ACC112 (cell line): ENCODE measurements at regions not wholly inside any gene's neighbourhood (a gene's known extent, or its start where the extent isn't known, plus 50 kb on each side); places are given as distances from the start of the nearest gene placed in this dataset.

Experiments used
- H2AFZ ChIP-seq: fragments of 200-600 bp; sonication (generic); one replicate; pipeline ENCODE4 v1.6.0; 2017; ENCODE audit warnings: antibody characterized with exemption, low read length; ENCODE audit not compliant: unreplicated experiment
- H3K27ac ChIP-seq: fragments of 200-600 bp; sonication (generic); 2 replicates; pipeline ENCODE4 v1.5.1; 2014; ENCODE audit warnings: low read depth, mild to moderate bottlenecking, antibody characterized with exemption, low read length, moderate library complexity
- H3K27me3 ChIP-seq: fragments of 200-600 bp; sonication (generic); 2 replicates; pipeline ENCODE4 v1.6.1; 2014; ENCODE audit warnings: mild to moderate bottlenecking, antibody characterized with exemption, low read length, moderate library complexity, mixed read lengths; ENCODE audit not compliant: insufficient read depth
- H3K36me3 ChIP-seq: fragments of 200-600 bp; sonication (generic); 2 replicates; pipeline ENCODE4 v1.6.1; 2016; ENCODE audit warnings: mild to moderate bottlenecking, antibody characterized with exemption, low read length, moderate library complexity, mixed read lengths; ENCODE audit not compliant: insufficient read depth
- H3K4me1 ChIP-seq: fragments of 200-600 bp; sonication (generic); one replicate; pipeline ENCODE4 v1.6.1; 2016; ENCODE audit warnings: low read length, mixed read lengths; ENCODE audit not compliant: insufficient read depth, unreplicated experiment, control insufficient read depth
- H3K4me3 ChIP-seq: fragments of 200-600 bp; sonication (generic); 2 replicates; pipeline ENCODE4 v1.5.1; 2014; ENCODE audit warnings: mild to moderate bottlenecking, low read depth, low read length
- H3K79me2 ChIP-seq: fragments of 200-600 bp; sonication (generic); one replicate; pipeline ENCODE4 v1.6.0; 2016; ENCODE audit warnings: low read length; ENCODE audit not compliant: control insufficient read depth, unreplicated experiment, insufficient read depth

- no peak overlapping the region for H2AFZ ChIP-seq
- H3K27me3 ChIP-seq, result peaks cover 3% of the 10 kb centered on the region; the same call in 1 of the 2 replicates
- H3K79me2 ChIP-seq, result no peaks in the 10 kb centered on the region
- no peak overlapping the region for H3K27ac ChIP-seq
- H3K4me1 ChIP-seq, result no peaks in the 10 kb centered on the region
- H3K36me3 ChIP-seq, result no peaks in the 10 kb centered on the region
- H3K4me3 ChIP-seq, result no peak overlapping the region
These were observed 199.7 kb downstream of the UACA start for GRCh38 chr15:70563561-70564095.

GRCh38 chr15:70562906-70563305, 200.5 kb downstream of the UACA start:
- H3K79me2 ChIP-seq, result no peaks in the 10 kb centered on the region
- H3K36me3 ChIP-seq, result no peaks in the 10 kb centered on the region
- peaks cover 6% of the 10 kb centered on the region for H3K27me3 ChIP-seq
- no peak overlapping the region for H3K27ac ChIP-seq
- no peak overlapping the region for H2AFZ ChIP-seq
- no peak overlapping the region for H3K4me3 ChIP-seq
- no peaks in the 10 kb centered on the region for H3K4me1 ChIP-seq

GRCh38 chr15:70561885-70562284, 201.5 kb downstream of the UACA start:
- H3K4me3 ChIP-seq, result no peak overlapping the region
- H3K36me3 ChIP-seq, result no peaks in the 10 kb centered on the region
- no peak overlapping the region for H2AFZ ChIP-seq
- no peaks in the 10 kb centered on the region for H3K79me2 ChIP-seq
- peaks cover 6% of the 10 kb centered on the region for H3K27me3 ChIP-seq
- no peak overlapping the region for H3K27ac ChIP-seq
- no peaks in the 10 kb centered on the region for H3K4me1 ChIP-seq

- no peak overlapping the region for H3K27ac ChIP-seq
- H2AFZ ChIP-seq, result no peak overlapping the region
- no peak overlapping the region for H3K4me3 ChIP-seq
- H3K36me3 ChIP-seq, result no peaks in the 10 kb centered on the region
- no peaks in the 10 kb centered on the region for H3K4me1 ChIP-seq
- H3K79me2 ChIP-seq, result no peaks in the 10 kb centered on the region
- H3K27me3 ChIP-seq, result peaks cover 16% of the 10 kb centered on the region
These were observed 202.6 kb downstream of the UACA start for GRCh38 chr15:70560617-70561328.

GRCh38 chr15:70559265-70560239, 203.8 kb downstream of the UACA start:
- no peak overlapping the region for H3K4me3 ChIP-seq
- H2AFZ ChIP-seq, result no peak overlapping the region
- H3K27me3 ChIP-seq, result peaks cover 19% of the 10 kb centered on the region
- H3K79me2 ChIP-seq, result no peaks in the 10 kb centered on the region
- no peaks in the 10 kb centered on the region for H3K4me1 ChIP-seq
- no peaks in the 10 kb centered on the region for H3K36me3 ChIP-seq
- no peak overlapping the region for H3K27ac ChIP-seq

GRCh38 chr15:70558406-70559264, 204.7 kb downstream of the UACA start:
- Histone ChIP-seq H3K27me3 (peaks cover 28% of the 10 kb centered on the region), H3K79me2 (no peaks in the 10 kb centered on the region), H3K27ac (no peak overlapping the region), H3K36me3 (no peaks in the 10 kb centered on the region), H3K4me1 (no peaks in the 10 kb centered on the region), H2AFZ (no peak overlapping the region), H3K4me3 (no peak overlapping the region)

GRCh38 chr15:70557521-70558258, 205.7 kb downstream of the UACA start:
- no peak overlapping the region for H3K27ac ChIP-seq
- no peaks in the 10 kb centered on the region for H3K36me3 ChIP-seq
- no peak overlapping the region for H3K4me3 ChIP-seq
- H3K4me1 ChIP-seq, result no peaks in the 10 kb centered on the region
- no peaks in the 10 kb centered on the region for H3K79me2 ChIP-seq
- no peak overlapping the region for H2AFZ ChIP-seq
- H3K27me3 ChIP-seq, result peaks cover 34% of the 10 kb centered on the region

GRCh38 chr15:70556779-70557178, 206.6 kb downstream of the UACA start:
- Histone ChIP-seq H3K4me1 (no peaks in the 10 kb centered on the region), H3K27me3 (peaks cover 39% of the 10 kb centered on the region), H3K4me3 (no peak overlapping the region)

GRCh38 chr15:70556151-70556741, 207.1 kb downstream of the UACA start:
- no peaks in the 10 kb centered on the region for H3K79me2 ChIP-seq
- H3K4me1 ChIP-seq, result no peaks in the 10 kb centered on the region
- H3K27me3 ChIP-seq, result peaks cover 41% of the 10 kb centered on the region
- no peak overlapping the region for H3K4me3 ChIP-seq
- no peak overlapping the region for H2AFZ ChIP-seq
- no peak overlapping the region for H3K27ac ChIP-seq
- no peaks in the 10 kb centered on the region for H3K36me3 ChIP-seq

More at GRCh38 chr15:70556779-70557178, 206.6 kb downstream of the UACA start:
- Histone ChIP-seq H3K79me2 (no peaks in the 10 kb centered on the region), H2AFZ (no peak overlapping the region), H3K36me3 (no peaks in the 10 kb centered on the region), H3K27ac (no peak overlapping the region)
